MM.1S (cell line): ENCODE measurements at regions not wholly inside any gene's neighbourhood (a gene's known extent, or its start where the extent isn't known, plus 50 kb on each side); places are given as distances from the start of the nearest gene placed in this dataset.

Experiments
- CTCF ChIP-seq: fragments of 300-600 bp; sonication (generic); IDR thresholded peaks from 2 replicates; pipeline ENCODE4 v1.5.1; 2016; ENCODE audit warnings: antibody characterized with exemption, low read length, mixed read lengths
- EZH2 ChIP-seq: fragments of 300-600 bp; sonication (generic); optimal IDR thresholded peaks from 2 replicates; pipeline ENCODE3; 2017; ENCODE audit warnings: low read depth, mild to moderate bottlenecking, antibody characterized with exemption, low read length, mixed read lengths

GRCh38 chr5:113652161-113652560 lies 138.7 kb downstream of the YTHDC2 start:
- TF ChIP-seq CTCF, result no peak
- TF ChIP-seq EZH2, result no peak
